ENCODE measurements at regions not wholly inside any gene's neighbourhood (a gene's known extent, or its start where the extent isn't known, plus 50 kb on each side); places are given as distances from the start of the nearest gene placed in this dataset.

DNA sequence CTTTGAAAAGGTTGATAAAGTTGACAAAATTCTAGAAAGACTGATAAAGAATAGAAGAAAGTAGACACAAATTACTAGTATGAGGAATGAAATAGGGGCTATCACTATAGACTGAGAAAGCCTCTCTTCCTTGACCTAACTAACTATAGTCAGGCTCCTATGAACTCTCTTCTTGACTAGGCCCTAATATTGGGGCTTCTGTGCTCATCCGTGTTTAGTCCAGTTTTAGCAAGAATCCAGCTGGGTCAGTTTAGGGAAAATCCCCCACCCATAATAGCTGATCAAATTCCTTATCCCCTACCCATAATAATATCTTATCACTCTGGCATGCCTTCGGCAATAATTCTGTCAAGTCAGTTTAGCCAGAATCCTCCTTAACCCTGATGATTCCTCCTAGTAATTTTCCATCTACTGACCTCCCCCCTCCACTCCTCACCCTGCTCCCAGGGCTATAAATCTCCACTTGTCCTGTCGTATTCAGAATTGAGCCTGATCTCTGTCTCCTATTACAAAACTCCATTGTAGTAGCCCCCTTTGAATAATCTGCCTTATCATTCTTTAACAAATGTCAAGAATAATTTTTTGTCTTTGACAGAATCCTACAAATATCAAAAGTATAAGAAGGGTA lies 138.1 kb downstream of the TFAP2A start:
- no TSS peak for BruUV-seq (replicated peaks)

More for the DNA sequence above, 138.1 kb downstream of the TFAP2A start:
- Histone ChIP-seq H2AFZ (ENCODE audit: low read depth, low read length) (no peak overlapping the region), H3K27me3 (ENCODE audit: control insufficient read depth in 2 of 2, insufficient read depth in 2 of 2, low read length in 2 of 2) (no peaks in the 10 kb centered on the region), H4K20me1 (replicated peaks; ENCODE audit: control insufficient read depth, extremely low read depth, insufficient read depth, low read length) (no peaks in the 10 kb centered on the region), H3K9ac (replicated peaks; ENCODE audit: extremely low read depth, insufficient read depth, low read length) (no peak overlapping the region), H3K27ac (ENCODE audit: insufficient read depth, low read depth, low read length) (no peak overlapping the region), H3K36me3 (ENCODE audit: control insufficient read depth in 2 of 2, extremely low read depth in 1 of 2, insufficient read depth in 2 of 2, low read length in 2 of 2) (no peaks in the 10 kb centered on the region), H3K9me3 (replicated peaks; ENCODE audit: control insufficient read depth, insufficient read depth, low read length) (no peaks in the 10 kb centered on the region), H3K4me3 (replicated peaks in 1 of 3; ENCODE audit: insufficient read depth in 1 of 3, low read depth in 1 of 3, low read length in 3 of 3) (no peak overlapping the region), H3K4me2 (ENCODE audit: insufficient read depth, low read length) (no peak overlapping the region), H3K4me1 (ENCODE audit: control insufficient read depth, extremely low read depth, insufficient read depth, low read length) (no peaks in the 10 kb centered on the region), H3K9me1 (replicated peaks; ENCODE audit: control insufficient read depth, extremely low read depth, insufficient read depth, low read length) (no peaks in the 10 kb centered on the region), H3K79me2 (ENCODE audit: control insufficient read depth, insufficient read depth, low read length) (no peaks in the 10 kb centered on the region)
- TF ChIP-seq EZH2 (IDR thresholded peaks at IDR 0.05; ENCODE audit: borderline replicate concordance, low read depth, low read length, severe bottlenecking) (no peak), MAX (IDR thresholded peaks at IDR 0.05; ENCODE audit: insufficient read depth, insufficient read length) (no peak), JUN (IDR thresholded peaks at IDR 0.05; ENCODE audit: borderline replicate concordance, insufficient read depth, insufficient read length, low read depth) (no peak), POLR2AphosphoS5 (IDR thresholded peaks at IDR 0.05; ENCODE audit: insufficient read depth, low read depth, low read length) (no peak), FOS (IDR thresholded peaks at IDR 0.05; ENCODE audit: borderline replicate concordance, insufficient read depth, low read length) (no peak), CTCF (IDR thresholded peaks at IDR 0.05; ENCODE audit: extremely low read depth in 1 of 2, insufficient read depth in 1 of 2, low read depth in 1 of 2, low read length in 2 of 2) (no peak), GATA2 (IDR thresholded peaks at IDR 0.05; ENCODE audit: insufficient read depth, insufficient read length, low read depth, low read length) (no peak), MYC (IDR thresholded peaks at IDR 0.05; ENCODE audit: low read depth, low read length) (no peak), POLR2A (IDR thresholded peaks at IDR 0.05; ENCODE audit: low read depth, low read length) (no peak)
- CTCF ChIA-PET, result no interaction called here
- POLR2A ChIA-PET, result no interaction called here
- DNase-seq (ENCODE audit: low read depth, low spot score) (no peak), FAIRE-seq (no peak)
- dilution Hi-C loops (cut with MboI; ENCODE audit: extremely low pct_ligation_motif_present, low sequenced_read_pairs), result no loop called here
- intact Hi-C loops (cut with micrococcal nuclease), result no loop called here
